ENCODE measurements at regions not wholly inside any gene's neighbourhood (a gene's known extent, or its start where the extent isn't known, plus 50 kb on each side); places are given as distances from the start of the nearest gene placed in this dataset.
"Not testable (repeated sequence)": the region's sequence is repeated elsewhere in the genome, so short reads cannot be mapped to it uniquely, and the experiment has no call there.

- no peak for DNase-seq
Measured at GRCh38 chr1:245031041-245031440, 123.7 kb upstream of the KIF26B start.

GRCh38 chr1:245026247-245026646 is 128.5 kb upstream of the KIF26B start:
- DNase-seq = no peak

- no peak for DNase-seq
Measured at GRCh38 chr1:245025525-245025924, 129.3 kb upstream of the KIF26B start.

GRCh38 chr1:245023222-245023621 is 131.6 kb upstream of the KIF26B start:
- DNase-seq = no peak

GRCh38 chr1:245019910-245020486 is 134.8 kb upstream of the KIF26B start:
- no peak for DNase-seq

GRCh38 chr1:245016700-245017099 is 138.1 kb upstream of the KIF26B start:
- DNase-seq = no peak

GRCh38 chr1:245015031-245015430 is 139.8 kb upstream of the KIF26B start:
- no peak for DNase-seq

GRCh38 chr1:245014247-245015029 is 140.3 kb upstream of the KIF26B start:
- DNase-seq = no peak

- no peak for DNase-seq
Measured at GRCh38 chr1:245010018-245010614, 144.7 kb upstream of the KIF26B start.

- DNase-seq = no peak
Measured at GRCh38 chr1:245008761-245009160, 144.4 kb upstream of the HNRNPU start.

- DNase-seq = no peak
Measured at GRCh38 chr1:245007852-245008251, 143.5 kb upstream of the HNRNPU start.

- no peak for DNase-seq
Measured at GRCh38 chr1:245003246-245003645, 138.9 kb upstream of the HNRNPU start.

GRCh38 chr1:245001252-245001651 is 136.9 kb upstream of the HNRNPU start:
- DNase-seq = no peak

GRCh38 chr1:245000872-245001188 is 136.5 kb upstream of the HNRNPU start:
- DNase-seq = no peak

GRCh38 chr1:244999644-245000043 is 135.3 kb upstream of the HNRNPU start:
- DNase-seq = not testable (repeated sequence)

GRCh38 chr1:244998717-244999346 is 134.5 kb upstream of the HNRNPU start:
- DNase-seq = no peak

- DNase-seq = no peak
Measured at GRCh38 chr1:244995602-244996400, 131.5 kb upstream of the HNRNPU start.

- no peak for DNase-seq
Measured at GRCh38 chr1:244992833-244993232, 128.5 kb upstream of the HNRNPU start.

- DNase-seq = no peak
Measured at GRCh38 chr1:244989813-244990212, 125.5 kb upstream of the HNRNPU start.

GRCh38 chr1:244988521-244988920 is 124.2 kb upstream of the HNRNPU start:
- no peak for DNase-seq

- DNase-seq = no peak
Measured at GRCh38 chr1:244980605-244981004, 116.3 kb upstream of the HNRNPU start.

- no peak for DNase-seq
Measured at GRCh38 chr1:244974550-244974949, 110.2 kb upstream of the HNRNPU start.

All from nucleus accumbens (tissue), 56 donors.